WTC11 (cell line): ENCODE measurements at regions not wholly inside any gene's neighbourhood (a gene's known extent, or its start where the extent isn't known, plus 50 kb on each side); places are given as distances from the start of the nearest gene placed in this dataset.
A peak's percentile ranks its signal among the peaks of the same experiment; 100 is the strongest.

Experiments used
- ATAC-seq: fragments of 200-7000 bp; cut with Tn5 transposase; 2 replicates; pipeline ENCODE4 v1.10.0; 2021; ENCODE audit warnings: mild to moderate bottlenecking, moderate library complexity
- CTCF ChIA-PET: fragments of 300-600 bp; sonication (Branson Sonifier 250); formaldehyde crosslinking; loops from one replicate; lab custom pipeline; 2021; ENCODE audit warnings: antibody characterized with exemption; lab: Charles Lee
- POLR2A ChIA-PET: fragments of 350-600 bp; sonication (Branson Sonifier 250); formaldehyde crosslinking; loops from one replicate; lab custom pipeline; 2021; ENCODE audit warnings: antibody characterized with exemption; lab: Charles Lee
- DNase-seq: peaks from one replicate; pipeline ENCODE4 v3.0.0; 2021; ENCODE audit warnings: low spot score
- H3K27ac Mint-ChIP-seq: 2 replicates; pipeline ENCODE4 v1.8.0; 2021; ENCODE audit warnings: mixed read lengths
- H3K27me3 Mint-ChIP-seq: 2 replicates; pipeline ENCODE4 v1.8.0; 2021; ENCODE audit warnings: low read depth, mild to moderate bottlenecking, moderate library complexity, mixed read lengths
- H3K36me3 Mint-ChIP-seq: 2 replicates; pipeline ENCODE4 v1.8.0; 2021; ENCODE audit warnings: mixed read lengths
- H3K4me1 Mint-ChIP-seq: 2 replicates; pipeline ENCODE4 v1.8.0; 2022; ENCODE audit warnings: mixed read lengths
- H3K4me3 Mint-ChIP-seq: 2 replicates; pipeline ENCODE4 v1.8.0; 2021; ENCODE audit warnings: mild to moderate bottlenecking, moderate library complexity, mixed read lengths
- H3K9me3 Mint-ChIP-seq: 2 replicates; pipeline ENCODE4 v1.8.0; 2021; ENCODE audit warnings: mixed read lengths
- ARID4B ChIP-seq: sonication (generic); formaldehyde crosslinking; IDR thresholded peaks from 2 replicates; pipeline ENCODE4 v1.8.0; 2023; ENCODE audit warnings: missing genetic modification reagents, mild to moderate bottlenecking, borderline replicate concordance
- ATF6 ChIP-seq: sonication (generic); formaldehyde crosslinking; IDR thresholded peaks from 2 replicates; pipeline ENCODE4 v1.8.1; 2023; ENCODE audit warnings: mild to moderate bottlenecking, missing genetic modification reagents
- CREM ChIP-seq: sonication (generic); formaldehyde crosslinking; IDR thresholded peaks from 2 replicates; pipeline ENCODE4 v1.8.1; 2022; ENCODE audit warnings: mild to moderate bottlenecking, missing genetic modification reagents, moderate library complexity
- CTCF ChIP-seq: fragments of 200-600 bp; IDR thresholded peaks from 2 replicates; pipeline ENCODE4 v1.8.0; 2022; ENCODE audit warnings: antibody characterized with exemption
- ELF4 ChIP-seq: sonication (generic); formaldehyde crosslinking; IDR thresholded peaks from 2 replicates; pipeline ENCODE4 v1.8.1; 2022; ENCODE audit warnings: low read depth, mild to moderate bottlenecking, moderate library complexity, missing genetic modification reagents
- FOXP4 ChIP-seq: sonication (generic); formaldehyde crosslinking; IDR thresholded peaks from 2 replicates; pipeline ENCODE4 v1.8.0; 2022; ENCODE audit warnings: mild to moderate bottlenecking, missing genetic modification reagents
- IRF1 ChIP-seq: sonication (generic); formaldehyde crosslinking; IDR thresholded peaks from 2 replicates; pipeline ENCODE4 v1.8.0; 2023; ENCODE audit warnings: missing genetic modification reagents
- MYBL2 ChIP-seq: sonication (generic); formaldehyde crosslinking; IDR thresholded peaks from 2 replicates; pipeline ENCODE4 v1.8.1; 2023; ENCODE audit warnings: mild to moderate bottlenecking, moderate library complexity, missing genetic modification reagents
- NFYB ChIP-seq: sonication (generic); formaldehyde crosslinking; conservative IDR thresholded peaks from 2 replicates; pipeline ENCODE4 v1.8.0; 2022; ENCODE audit warnings: low read depth, missing genetic modification reagents
- NR2C2 ChIP-seq: sonication (generic); formaldehyde crosslinking; IDR thresholded peaks from 2 replicates; pipeline ENCODE4 v1.8.0; 2022; ENCODE audit warnings: mild to moderate bottlenecking, missing genetic modification reagents
- PREB ChIP-seq: sonication (generic); formaldehyde crosslinking; IDR thresholded peaks from 2 replicates; pipeline ENCODE4 v1.8.1; 2022; ENCODE audit warnings: mild to moderate bottlenecking, missing genetic modification reagents, moderate library complexity, borderline replicate concordance
- TCF7 ChIP-seq: sonication (generic); formaldehyde crosslinking; IDR thresholded peaks from 2 replicates; pipeline ENCODE4 v1.8.0; 2022; ENCODE audit warnings: mild to moderate bottlenecking, low read depth, missing genetic modification reagents, moderate library complexity
- ZBTB43 ChIP-seq: sonication (generic); formaldehyde crosslinking; IDR thresholded peaks from 2 replicates; pipeline ENCODE4 v1.8.1; 2023; ENCODE audit warnings: mild to moderate bottlenecking, missing genetic modification reagents
- ZNF317 ChIP-seq: sonication (generic); formaldehyde crosslinking; IDR thresholded peaks from 2 replicates; pipeline ENCODE4 v1.8.1; 2023; ENCODE audit warnings: low read depth, mild to moderate bottlenecking, moderate library complexity, missing genetic modification reagents, borderline replicate concordance
- ZNF396 ChIP-seq: fragments of 250-450 bp; sonication (Bioruptor Pico); IDR thresholded peaks from 2 replicates; pipeline ENCODE4 v1.8.0; 2021; ENCODE audit warnings: mild to moderate bottlenecking, moderate library complexity, borderline replicate concordance
- ZNF423 ChIP-seq: fragments of 250-450 bp; sonication (Bioruptor Pico); IDR thresholded peaks from 2 replicates; pipeline ENCODE4 v2.1.2; 2022; ENCODE audit warnings: mild to moderate bottlenecking, moderate library complexity
- ZNF671 ChIP-seq: fragments of 250-450 bp; sonication (Bioruptor Pico); IDR thresholded peaks from 2 replicates; pipeline ENCODE4 v1.8.0; 2021; ENCODE audit warnings: mild to moderate bottlenecking

GRCh38 chr7:24059775-24060174, 224.2 kb upstream of the NPY start:
- H3K9me3 Mint-ChIP-seq = peaks cover 12% of the 10 kb centered on the region
- no peaks in the 10 kb centered on the region for H3K36me3 Mint-ChIP-seq
- peak; percentile 15 for DNase-seq
- no peak overlapping the region for H3K27ac Mint-ChIP-seq
- ATAC-seq = peak; percentile 77
- no peak overlapping the region for H3K4me3 Mint-ChIP-seq
- ChIA-PET CTCF (no interaction called here), POLR2A (no interaction called here)
- TF ChIP-seq ARID4B (CRISPR knock-in tag) (no peak), ATF6 (CRISPR knock-in tag) (no peak), TCF7 (CRISPR knock-in tag) (no peak), CTCF (no peak), ZNF423 (CRISPR knock-in tag) (no peak), FOXP4 (CRISPR knock-in tag) (no peak), PREB (CRISPR knock-in tag) (no peak), NFYB (no peak), ZNF317 (no peak), ZNF671 (CRISPR knock-in tag) (no peak), MYBL2 (CRISPR knock-in tag) (no peak), CREM (CRISPR knock-in tag) (no peak), NR2C2 (CRISPR knock-in tag) (no peak), ZNF396 (CRISPR knock-in tag) (no peak), ELF4 (no peak), ZBTB43 (CRISPR knock-in tag) (no peak), IRF1 (CRISPR knock-in tag) (no peak)
- H3K27me3 Mint-ChIP-seq = peaks cover 4% of the 10 kb centered on the region; the same call in 1 of the 2 replicates
- peaks cover 4% of the 10 kb centered on the region for H3K4me1 Mint-ChIP-seq
